Activated CD4-positive, alpha-beta T cell treated with anti-CD3 and anti-CD28 coated beads, Interleukin-2, Interleukin-6, amounts not matched to agents 100 ng/mL and 50 ng/mL, durations not matched to agents 16 hours and 8 hours (primary cell): ENCODE measurements at regions not wholly inside any gene's neighbourhood (a gene's known extent, or its start where the extent isn't known, plus 50 kb on each side); places are given as distances from the start of the nearest gene placed in this dataset.

ENCODE experiments used
- DNase-seq: peaks from one replicate; pipeline ENCODE4 v3.0.0-alpha.2; 2020

GRCh38 chr1:67618285-67619018 is 66.5 kb upstream of the GADD45A start:
- no peak for DNase-seq

GRCh38 chr1:67619080-67619479 is 65.9 kb upstream of the GADD45A start:
- DNase-seq: no peak

- DNase-seq: no peak
Observed at GRCh38 chr1:67623906-67624305, 61.1 kb upstream of the GADD45A start.

- no peak for DNase-seq
Observed at GRCh38 chr1:67624680-67625079, 60.3 kb upstream of the GADD45A start.

- DNase-seq: no peak
Observed at GRCh38 chr1:67626090-67626860, 58.7 kb upstream of the GADD45A start.

GRCh38 chr1:67626861-67627235 is 58.2 kb upstream of the GADD45A start:
- DNase-seq: no peak

GRCh38 chr1:67627336-67627735 is 57.7 kb upstream of the GADD45A start:
- DNase-seq: no peak

- no peak for DNase-seq
Observed at GRCh38 chr1:67627906-67628305, 57.1 kb upstream of the GADD45A start.

- DNase-seq: no peak
Observed at GRCh38 chr1:67629370-67630075, 55.5 kb upstream of the GADD45A start.

- no peak for DNase-seq
Observed at GRCh38 chr1:67630438-67631045, 54.5 kb upstream of the GADD45A start.

- DNase-seq: no peak
Observed at GRCh38 chr1:67632356-67632755, 52.6 kb upstream of the GADD45A start.

GRCh38 chr1:67632811-67633655 is 52.0 kb upstream of the GADD45A start:
- DNase-seq: no peak

- DNase-seq: no peak
Observed at GRCh38 chr1:67634396-67634935, 50.5 kb upstream of the GADD45A start.

GRCh38 chr1:67635055-67635809 is 49.8 kb upstream of the GADD45A start:
- no peak for DNase-seq
